ENCODE measurements at regions not wholly inside any gene's neighbourhood (a gene's known extent, or its start where the extent isn't known, plus 50 kb on each side); places are given as distances from the start of the nearest gene placed in this dataset.

DNA sequence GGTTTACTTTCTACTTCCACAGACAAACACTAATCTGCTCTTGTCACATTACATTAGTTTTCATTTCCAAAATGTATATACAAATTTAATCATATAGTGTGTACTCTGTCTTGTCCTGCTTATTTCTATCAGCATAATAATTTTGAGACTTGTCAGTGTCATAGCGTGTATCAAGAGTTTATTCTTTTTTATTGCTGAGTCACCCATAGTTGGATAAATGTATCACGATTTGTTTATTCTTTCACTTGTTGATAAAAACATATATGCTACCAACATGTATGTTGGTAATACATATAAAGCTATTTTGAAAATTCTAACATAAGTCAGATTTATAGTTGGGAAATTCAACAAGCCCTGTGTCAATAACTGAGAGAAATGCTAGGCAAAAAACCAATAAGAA is 261.2 kb downstream of the TRAM1L1 start:
- 93 to 98% methylated on average over 2 of the region's 2 CpGs for WGBS, 2 donors
- Histone ChIP-seq H3K27ac (no peak overlapping the region), H3K4me3 (no peak overlapping the region), H3K27me3 (no peaks in the 10 kb centered on the region), H3K9me3 (no peaks in the 10 kb centered on the region), H3K4me1 (no peaks in the 10 kb centered on the region), H3K36me3 (ENCODE audit: low read depth, missing control alignments) (no peaks in the 10 kb centered on the region)
- TF ChIP-seq CTCF (IDR thresholded peaks at IDR 0.05) (no peak), POLR2A (IDR thresholded peaks at IDR 0.05) (no peak)
- DNase-seq, result no peak
- intact Hi-C loops (cut with DNase I; ENCODE audit: low total_unique reads), result no loop called here

- intact Hi-C loops (cut with DNase I; ENCODE audit: low total_unique reads), result no loop called here
- Histone ChIP-seq H3K27me3 (no peaks in the 10 kb centered on the region), H3K9me3 (no peaks in the 10 kb centered on the region), H3K4me1 (no peaks in the 10 kb centered on the region), H3K4me3 (no peak overlapping the region), H3K36me3 (ENCODE audit: low read depth, missing control alignments) (no peaks in the 10 kb centered on the region), H3K27ac (no peak overlapping the region)
- no peak for TF ChIP-seq CTCF (IDR thresholded peaks at IDR 0.05)
- no peak for TF ChIP-seq POLR2A (IDR thresholded peaks at IDR 0.05)
- DNase-seq, result no peak
- WGBS, 2 donors, result 63 to 87% methylated on average over 2 of the region's 2 CpGs
Observed at GRCh38 chr4:116811730-116812129, 273.6 kb downstream of the TRAM1L1 start.

- no peak overlapping the region for H3K4me3 ChIP-seq
- no peaks in the 10 kb centered on the region for H3K9me3 ChIP-seq
- no peaks in the 10 kb centered on the region for H3K27me3 ChIP-seq
- H3K27ac ChIP-seq, result no peak overlapping the region
- no peaks in the 10 kb centered on the region for H3K4me1 ChIP-seq
- WGBS, 2 donors, result 72 to 81% methylated on average over 2 of the region's 2 CpGs
- TF ChIP-seq POLR2A (IDR thresholded peaks at IDR 0.05), result no peak
- TF ChIP-seq CTCF (IDR thresholded peaks at IDR 0.05), result no peak
- H3K36me3 ChIP-seq (ENCODE audit: low read depth, missing control alignments), result no peaks in the 10 kb centered on the region
- no peak for DNase-seq
- intact Hi-C loops (cut with DNase I; ENCODE audit: low total_unique reads), result no loop called here
Observed at GRCh38 chr4:116796022-116796421, 289.4 kb downstream of the TRAM1L1 start.

GRCh38 chr4:116788723-116789122 is 296.7 kb downstream of the TRAM1L1 start:
- Histone ChIP-seq H3K36me3 (ENCODE audit: low read depth, missing control alignments) (no peaks in the 10 kb centered on the region), H3K4me1 (no peaks in the 10 kb centered on the region), H3K27me3 (no peaks in the 10 kb centered on the region), H3K4me3 (no peak overlapping the region), H3K9me3 (no peaks in the 10 kb centered on the region), H3K27ac (no peak overlapping the region)
- no peak for DNase-seq
- no peak for TF ChIP-seq POLR2A (IDR thresholded peaks at IDR 0.05)
- no peak for TF ChIP-seq CTCF (IDR thresholded peaks at IDR 0.05)
- 94 to 96% methylated on average over 2 of the region's 2 CpGs for WGBS, 2 donors
- intact Hi-C loops (cut with DNase I; ENCODE audit: low total_unique reads), result no loop called here

- no peaks in the 10 kb centered on the region for H3K9me3 ChIP-seq
Observed at GRCh38 chr4:116755051-116755450, 330.3 kb downstream of the TRAM1L1 start.

More at GRCh38 chr4:116755051-116755450, 330.3 kb downstream of the TRAM1L1 start:
- no peak overlapping the region for H3K27ac ChIP-seq
- no peak overlapping the region for H3K4me3 ChIP-seq
- DNase-seq, result no peak
- TF ChIP-seq POLR2A (IDR thresholded peaks at IDR 0.05) (no peak), CTCF (IDR thresholded peaks at IDR 0.05) (no peak)
- no peaks in the 10 kb centered on the region for H3K36me3 ChIP-seq (ENCODE audit: low read depth, missing control alignments)
- no peaks in the 10 kb centered on the region for H3K4me1 ChIP-seq
- no peaks in the 10 kb centered on the region for H3K27me3 ChIP-seq
- intact Hi-C loops (cut with DNase I; ENCODE audit: low total_unique reads), result no loop called here
- WGBS, 2 donors, result 48 to 95% methylated on average over 1 of the region's 1 CpG
